Adipocyte (in vitro differentiated cells): ENCODE measurements at regions not wholly inside any gene's neighbourhood (a gene's known extent, or its start where the extent isn't known, plus 50 kb on each side); places are given as distances from the start of the nearest gene placed in this dataset.

Source experiments
- DNase-seq: peaks from one replicate; pipeline ENCODE4 v3.0.0-alpha.2; 2015; ENCODE audit warnings: low read depth
- H3K27me3 ChIP-seq: replicated peaks from 2 replicates; pipeline ENCODE4 v1.7.0; 2013; ENCODE audit warnings: mild to moderate bottlenecking, low read length, moderate library complexity; ENCODE audit not compliant: control insufficient read depth, insufficient read depth
- H3K36me3 ChIP-seq: 2 replicates; pipeline ENCODE4 v1.7.0; 2013; ENCODE audit warnings: low read length, mild to moderate bottlenecking, moderate library complexity; ENCODE audit not compliant: control insufficient read depth, insufficient read depth, severe bottlenecking
- H3K4me1 ChIP-seq: 2 replicates; pipeline ENCODE4 v1.7.0; 2013; ENCODE audit warnings: mild to moderate bottlenecking, low read length, moderate library complexity; ENCODE audit not compliant: control insufficient read depth, insufficient read depth
- H3K4me3 ChIP-seq: 2 replicates; pipeline ENCODE4 v1.7.0; 2013; ENCODE audit warnings: mild to moderate bottlenecking, low read length, moderate library complexity
- H3K9ac ChIP-seq: 2 replicates; pipeline ENCODE4 v1.7.0; 2013; ENCODE audit warnings: mild to moderate bottlenecking, low read length, moderate library complexity
- H3K9me3 ChIP-seq: 2 replicates; pipeline ENCODE4 v1.7.0; 2013; ENCODE audit warnings: mild to moderate bottlenecking, low read length, moderate library complexity; ENCODE audit not compliant: control insufficient read depth

DNA sequence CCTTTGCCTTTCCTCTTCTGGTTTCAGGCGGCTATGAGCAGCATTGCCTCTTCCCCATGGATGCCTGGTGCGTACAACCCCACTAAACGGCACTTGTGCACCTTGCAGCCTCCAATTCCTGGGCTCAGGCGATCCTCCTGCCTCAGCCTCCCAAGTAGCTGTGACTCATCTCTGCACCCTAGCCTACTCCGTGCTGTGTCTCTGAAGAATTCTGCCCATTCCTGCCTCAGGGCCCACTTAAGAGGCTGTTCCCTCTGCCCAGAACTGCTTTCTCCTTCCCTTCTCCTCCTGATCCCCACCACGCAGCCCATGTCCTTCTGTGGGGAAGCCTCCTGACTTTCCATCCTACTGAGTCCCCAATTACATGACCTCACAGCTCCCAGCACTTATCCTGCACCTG lies 142.2 kb upstream of the ZNF507 start:
- Histone ChIP-seq H3K27me3 (peaks cover 9% of the 10 kb centered on the region), H3K4me1 (no peaks in the 10 kb centered on the region), H3K9me3 (no peaks in the 10 kb centered on the region), H3K9ac (no peak overlapping the region), H3K36me3 (no peaks in the 10 kb centered on the region), H3K4me3 (no peak overlapping the region)
- no peak for DNase-seq

DNA sequence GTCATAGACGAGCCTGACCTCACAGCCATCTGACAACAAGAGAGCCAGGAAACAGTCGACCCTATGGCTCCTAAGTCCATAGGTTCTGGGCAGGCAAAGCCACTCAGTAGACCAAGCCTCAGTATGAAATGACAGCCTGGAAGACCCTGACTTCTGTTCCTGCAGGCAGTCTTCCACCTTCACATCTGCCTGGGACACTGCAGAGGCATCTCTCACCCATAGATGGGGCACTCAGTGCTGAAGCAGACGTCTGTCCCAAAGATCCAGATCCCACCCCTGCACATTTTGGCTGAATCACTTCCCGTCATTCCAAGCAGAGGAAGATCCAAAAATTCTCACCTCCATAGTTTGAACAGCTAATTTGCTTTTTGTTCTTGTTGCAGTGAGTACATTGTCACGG lies 139.3 kb upstream of the ZNF507 start:
- peaks cover 4% of the 10 kb centered on the region for H3K27me3 ChIP-seq
- no peak overlapping the region for H3K4me3 ChIP-seq
- peaks cover 11% of the 10 kb centered on the region for H3K9me3 ChIP-seq
- H3K9ac ChIP-seq, result no peak overlapping the region
- H3K4me1 ChIP-seq, result no peaks in the 10 kb centered on the region
- DNase-seq, result no peak
- H3K36me3 ChIP-seq, result no peaks in the 10 kb centered on the region

DNA sequence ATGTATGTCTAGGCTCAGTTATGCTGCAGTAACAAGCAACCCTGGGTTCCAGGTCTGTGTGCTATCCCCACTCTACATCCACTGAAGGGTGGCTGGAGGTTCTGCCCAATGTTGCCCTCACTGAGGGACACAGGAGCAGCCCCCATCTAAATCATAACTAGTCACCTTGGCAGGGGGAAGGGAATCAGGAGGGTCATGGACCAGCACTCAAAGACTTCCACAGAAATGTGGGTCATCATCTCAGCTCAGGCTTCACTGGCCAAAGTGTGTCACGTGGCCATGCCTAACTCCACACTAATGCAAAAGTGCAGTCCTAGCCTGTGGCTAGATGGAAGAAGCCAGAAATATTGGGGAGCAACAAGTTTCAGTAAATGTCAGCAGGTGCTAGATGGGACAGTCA lies 137.3 kb upstream of the ZNF507 start:
- H3K36me3 ChIP-seq, result no peaks in the 10 kb centered on the region
- no peaks in the 10 kb centered on the region for H3K4me1 ChIP-seq
- H3K9me3 ChIP-seq, result peaks cover 30% of the 10 kb centered on the region
- no peak overlapping the region for H3K9ac ChIP-seq
- H3K27me3 ChIP-seq, result peaks cover 4% of the 10 kb centered on the region
- H3K4me3 ChIP-seq, result no peak overlapping the region
- DNase-seq, result no peak

DNA sequence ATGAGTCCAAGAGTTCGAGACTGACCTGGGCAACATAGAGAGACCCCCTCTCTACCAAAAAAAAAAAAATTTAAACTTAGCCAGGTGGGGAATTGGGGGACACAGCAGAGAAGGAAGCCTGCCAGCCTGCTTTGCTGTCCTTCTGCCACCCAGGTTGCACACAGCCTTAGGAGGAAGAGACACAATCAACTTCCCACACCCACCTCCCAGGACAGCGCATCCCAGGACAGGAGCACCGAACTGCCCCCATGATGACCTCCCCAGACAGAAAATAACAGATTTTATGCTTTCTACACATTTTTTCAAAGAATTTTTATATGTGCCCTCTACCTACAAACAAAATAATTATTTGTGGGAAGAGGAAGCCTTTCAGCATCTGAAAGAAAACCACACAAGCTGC lies 126.0 kb upstream of the ZNF507 start:
- Histone ChIP-seq H3K27me3 (peaks cover 10% of the 10 kb centered on the region), H3K36me3 (no peaks in the 10 kb centered on the region), H3K4me1 (no peaks in the 10 kb centered on the region), H3K9me3 (no peaks in the 10 kb centered on the region), H3K4me3 (no peak overlapping the region), H3K9ac (no peak overlapping the region)
- no peak for DNase-seq

DNA sequence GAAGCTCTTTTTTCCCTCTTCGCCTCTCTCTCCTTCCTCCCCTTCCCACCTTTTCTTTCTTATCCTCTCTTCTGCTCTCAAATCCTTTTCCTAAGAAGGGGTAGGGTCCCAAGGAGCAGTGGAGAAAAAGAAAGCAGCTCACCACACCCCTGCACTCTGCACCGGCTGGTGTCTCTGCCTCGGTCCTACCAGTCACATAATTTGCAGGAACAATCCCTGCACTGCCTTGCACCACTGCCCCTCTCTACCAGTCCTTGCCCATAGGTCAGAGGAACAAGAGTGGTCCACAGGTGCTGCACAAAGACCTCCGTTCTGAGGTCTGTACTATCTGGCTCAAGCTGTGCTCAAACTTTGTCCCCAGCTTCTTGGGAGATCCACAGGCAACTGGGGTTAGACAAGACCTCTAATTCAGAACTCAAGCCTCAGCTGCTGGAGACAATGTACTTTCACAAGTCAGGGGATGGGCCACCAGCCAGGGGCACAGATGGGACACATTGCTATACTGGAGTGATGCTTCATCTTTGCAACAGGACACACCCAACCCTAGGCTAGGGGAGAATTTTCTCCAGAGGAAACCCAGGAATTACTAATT lies 125.4 kb upstream of the ZNF507 start:
- Histone ChIP-seq H3K27me3 (peaks cover 12% of the 10 kb centered on the region), H3K36me3 (no peaks in the 10 kb centered on the region), H3K9me3 (no peaks in the 10 kb centered on the region), H3K4me3 (no peak overlapping the region), H3K4me1 (no peaks in the 10 kb centered on the region), H3K9ac (no peak overlapping the region)
- DNase-seq, result no peak

DNA sequence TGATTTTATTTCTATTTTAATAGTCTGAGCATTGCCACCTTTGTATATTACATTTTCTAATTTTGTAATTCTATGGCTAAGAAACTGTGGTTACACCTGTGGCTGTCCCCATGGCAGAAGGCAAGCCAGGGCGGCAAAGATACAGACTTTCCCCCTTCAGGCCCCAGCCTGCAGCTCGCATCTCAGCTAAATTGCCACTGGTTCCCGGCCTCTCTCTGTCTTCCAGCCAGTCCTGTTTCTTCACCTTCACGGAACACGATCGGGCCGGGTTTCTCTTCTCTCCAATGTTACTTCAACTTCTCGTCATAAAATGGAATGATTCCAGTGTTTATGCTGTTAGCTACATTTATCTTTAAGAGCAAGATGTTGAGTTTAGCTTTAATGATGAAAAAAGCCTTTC lies 124.5 kb upstream of the ZNF507 start:
- DNase-seq, result no peak

DNA sequence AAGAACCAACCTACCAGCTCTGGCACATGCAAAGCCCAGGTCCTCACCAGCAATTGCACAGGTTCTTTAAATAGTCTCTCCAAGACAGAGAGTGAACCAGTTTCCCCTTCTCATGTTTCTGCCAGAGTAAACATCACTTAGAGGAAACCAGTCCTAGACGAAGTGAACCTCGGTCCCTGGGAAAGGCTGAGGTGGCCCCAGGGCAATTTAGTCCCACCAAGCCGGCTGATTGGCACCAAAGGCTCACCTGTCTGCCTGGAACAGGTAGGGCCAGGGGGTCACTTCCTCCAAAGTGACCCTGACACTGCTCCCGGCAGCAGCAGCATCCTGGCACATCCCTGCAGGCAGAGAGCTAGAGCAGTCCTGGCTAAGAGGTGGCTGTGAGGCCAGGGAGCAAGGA lies 122.9 kb upstream of the ZNF507 start:
- peaks cover 19% of the 10 kb centered on the region for H3K27me3 ChIP-seq
- no peaks in the 10 kb centered on the region for H3K36me3 ChIP-seq
- H3K9ac ChIP-seq, result no peak overlapping the region
- no peak for DNase-seq
- H3K4me3 ChIP-seq, result no peak overlapping the region
- H3K9me3 ChIP-seq, result no peaks in the 10 kb centered on the region
- H3K4me1 ChIP-seq, result no peaks in the 10 kb centered on the region

More for the DNA sequence above, 124.5 kb upstream of the ZNF507 start:
- H3K9me3 ChIP-seq, result no peaks in the 10 kb centered on the region
- peaks cover 14% of the 10 kb centered on the region for H3K27me3 ChIP-seq
- H3K4me3 ChIP-seq, result no peak overlapping the region
- H3K9ac ChIP-seq, result no peak overlapping the region
- no peaks in the 10 kb centered on the region for H3K36me3 ChIP-seq
- no peaks in the 10 kb centered on the region for H3K4me1 ChIP-seq

DNA sequence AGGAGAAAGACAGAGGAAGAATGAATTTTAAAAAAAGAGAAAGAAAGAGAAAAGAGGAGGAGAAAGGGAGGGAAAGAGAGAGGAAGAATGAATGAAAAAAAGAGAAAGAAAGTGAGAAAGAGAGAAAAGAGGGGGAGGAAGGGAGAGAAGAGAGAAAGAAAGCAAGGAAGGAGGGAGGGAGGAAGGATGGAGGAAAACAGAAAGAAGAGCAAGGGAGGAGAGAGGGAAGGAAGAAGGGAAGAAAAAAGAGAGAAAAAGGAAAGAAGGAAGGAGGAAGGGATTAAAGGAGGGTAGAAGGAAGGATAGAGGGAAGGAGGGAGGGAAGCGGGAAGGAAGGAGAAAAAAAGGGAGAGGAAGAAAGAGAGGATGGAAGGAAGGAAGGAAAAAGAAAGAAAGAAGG lies 122.3 kb upstream of the ZNF507 start:
- DNase-seq, result no peak
- Histone ChIP-seq H3K27me3 (peaks cover 23% of the 10 kb centered on the region), H3K9ac (no peak overlapping the region), H3K36me3 (no peaks in the 10 kb centered on the region), H3K4me1 (no peaks in the 10 kb centered on the region), H3K9me3 (no peaks in the 10 kb centered on the region), H3K4me3 (no peak overlapping the region)

DNA sequence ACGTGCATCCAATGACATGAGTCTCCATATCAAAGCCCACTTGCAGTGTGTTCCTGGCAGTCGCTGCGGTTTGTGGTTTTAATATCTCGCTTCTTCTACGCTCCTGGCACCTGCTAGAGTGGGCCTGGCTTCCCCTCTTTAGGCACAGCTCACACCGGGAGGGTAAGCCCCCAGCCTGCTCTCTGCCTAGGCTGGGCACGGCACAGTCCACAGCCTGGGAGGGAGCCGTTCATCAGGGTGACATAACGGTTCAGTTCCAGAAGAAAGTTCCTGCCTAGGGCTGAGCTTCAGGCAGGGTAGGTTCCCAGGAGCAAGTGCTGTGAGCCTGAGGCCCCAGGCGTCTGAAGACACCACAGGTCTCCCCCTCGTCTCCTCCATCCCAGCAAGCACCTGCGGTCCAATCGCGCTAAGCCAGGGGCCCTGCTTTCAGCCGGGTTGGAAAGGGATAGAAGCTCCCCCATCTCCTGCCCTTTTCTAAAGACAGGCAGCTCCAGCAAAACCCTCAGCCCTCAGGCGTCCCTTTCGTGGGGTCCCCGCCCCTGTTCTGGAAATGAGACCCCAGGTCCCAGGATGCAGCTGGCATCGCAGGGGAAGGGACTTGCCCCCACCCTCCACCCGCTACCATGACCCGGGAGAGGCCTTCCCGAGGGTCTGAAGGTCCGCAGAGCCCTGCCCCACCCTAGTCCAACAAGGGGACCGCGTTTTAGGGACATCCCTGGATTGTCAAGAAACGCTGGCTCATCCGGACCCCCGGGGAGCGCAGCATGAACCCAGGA lies 121.6 kb upstream of the ZNF507 start:
- no peak for DNase-seq
- Histone ChIP-seq H3K9ac (no peak overlapping the region), H3K4me1 (no peaks in the 10 kb centered on the region), H3K36me3 (no peaks in the 10 kb centered on the region), H3K27me3 (peaks cover 25% of the 10 kb centered on the region), H3K9me3 (no peaks in the 10 kb centered on the region), H3K4me3 (no peak overlapping the region)

DNA sequence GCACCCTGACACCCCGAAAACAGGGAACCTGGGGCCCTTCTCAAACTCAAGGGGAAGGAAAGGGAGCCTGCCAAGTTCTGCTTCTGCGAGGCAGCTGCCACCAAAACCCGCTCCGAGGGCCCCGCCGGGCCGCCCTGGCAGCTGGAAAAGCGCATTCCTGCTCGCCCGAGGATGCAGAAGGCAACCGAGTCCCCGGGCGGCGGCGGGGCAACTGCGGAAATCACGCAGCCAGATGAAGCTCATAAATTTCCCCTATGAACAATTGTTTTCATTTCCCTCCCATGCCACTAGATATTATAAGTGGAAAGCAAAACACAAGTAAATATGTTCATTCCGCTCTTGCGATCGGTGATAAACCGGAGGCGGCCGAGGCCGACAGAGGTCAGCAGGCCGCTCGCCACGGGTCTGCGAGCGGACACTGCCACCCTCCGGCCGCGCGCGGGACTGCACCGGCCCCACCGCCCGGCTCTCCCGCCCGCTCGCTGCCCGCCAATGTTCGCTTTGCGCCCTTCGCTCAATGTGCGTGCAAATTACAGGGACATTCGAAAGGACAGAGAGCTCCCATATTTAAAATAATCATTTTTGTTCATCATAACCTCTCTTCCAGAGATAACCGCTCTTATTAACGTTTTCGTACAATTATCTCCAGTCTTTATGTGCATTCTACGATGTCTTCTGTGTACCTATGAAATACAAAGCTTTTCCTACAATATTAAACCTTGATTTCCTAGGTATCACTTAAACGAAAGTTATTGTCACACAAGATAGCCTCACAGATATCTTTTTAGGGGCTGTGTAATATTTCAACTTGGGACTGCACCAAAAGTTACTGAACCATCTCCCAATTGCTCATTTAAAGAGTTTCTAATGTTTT lies 120.8 kb upstream of the ZNF507 start:
- peak; percentile 69 for DNase-seq
- no peaks in the 10 kb centered on the region for H3K36me3 ChIP-seq
- peaks cover 20% of the 10 kb centered on the region for H3K27me3 ChIP-seq
- H3K4me1 ChIP-seq, result no peaks in the 10 kb centered on the region
- peak overlapping the region; percentile 46 for H3K9ac ChIP-seq
- H3K4me3 ChIP-seq, result peak overlapping the region; percentile 67
- no peaks in the 10 kb centered on the region for H3K9me3 ChIP-seq

DNA sequence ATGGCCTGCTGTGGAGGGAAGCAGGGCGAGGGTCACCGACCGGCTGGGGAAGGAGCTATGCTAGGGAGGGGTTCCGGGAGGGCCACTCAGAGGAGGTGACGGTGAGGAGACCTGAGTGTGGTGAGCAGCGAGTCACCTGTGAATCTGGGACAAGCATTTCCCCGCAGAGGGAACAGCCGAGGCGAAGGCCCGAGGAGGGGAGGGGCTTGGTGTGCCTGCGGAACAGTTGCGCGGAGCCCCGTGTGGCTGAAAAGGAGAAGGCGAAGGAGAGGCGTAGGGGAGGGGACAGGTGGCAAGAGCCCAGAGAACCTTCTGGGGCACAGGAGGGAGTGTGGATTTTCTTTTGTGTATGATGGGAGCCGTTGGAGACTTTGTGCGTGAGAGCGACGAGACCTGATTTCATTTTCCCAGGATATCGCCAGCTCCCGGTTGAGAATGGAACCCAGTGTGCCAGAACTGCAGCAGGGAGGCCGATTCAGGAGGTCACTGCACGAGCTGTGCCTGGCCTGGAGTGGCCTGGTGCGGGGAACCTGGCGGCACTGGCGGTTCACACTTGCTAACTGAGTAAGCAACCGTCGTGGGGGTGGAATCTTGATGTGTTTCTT lies 117.7 kb upstream of the ZNF507 start:
- Histone ChIP-seq H3K4me3 (no peak overlapping the region), H3K9me3 (no peaks in the 10 kb centered on the region), H3K36me3 (no peaks in the 10 kb centered on the region), H3K9ac (no peak overlapping the region), H3K27me3 (peaks cover 30% of the 10 kb centered on the region), H3K4me1 (no peaks in the 10 kb centered on the region)
- no peak for DNase-seq
